T-helper 17 cell (primary cell): ENCODE measurements at regions not wholly inside any gene's neighbourhood (a gene's known extent, or its start where the extent isn't known, plus 50 kb on each side); places are given as distances from the start of the nearest gene placed in this dataset.
A peak's percentile ranks its signal among the peaks of the same experiment; 100 is the strongest.
"Not testable (repeated sequence)": the region's sequence is repeated elsewhere in the genome, so short reads cannot be mapped to it uniquely, and the experiment has no call there.

ENCODE experiments used
- ATAC-seq: fragments of 150-1000 bp; cut with Tn5 transposase; 2 replicates; pipeline ENCODE4 v1.10.0; 2021; ENCODE audit warnings: mild to moderate bottlenecking, moderate library complexity
- DNase-seq, 3 donors: peaks; one replicate each; pipeline versions ENCODE4 v3.0.0 to v3.0.0-alpha.2; 2020 to 2021
- H3K9me3 ChIP-seq: one replicate; pipeline ENCODE4 v1.7.0; 2013; ENCODE audit warnings: low read length, mild to moderate bottlenecking; ENCODE audit not compliant: control insufficient read depth, poor library complexity, severe bottlenecking
- H3K27ac Mint-ChIP-seq: one replicate; pipeline ENCODE4 v1.8.0; 2022; ENCODE audit warnings: mild to moderate bottlenecking, moderate library complexity, mixed read lengths
- H3K27me3 Mint-ChIP-seq: one replicate; pipeline ENCODE4 v1.8.0; 2022; ENCODE audit warnings: mixed read lengths
- H3K36me3 Mint-ChIP-seq: one replicate; pipeline ENCODE4 v1.8.0; 2022; ENCODE audit warnings: low read depth, mixed read lengths
- H3K4me1 Mint-ChIP-seq: one replicate; pipeline ENCODE4 v1.8.0; 2022; ENCODE audit warnings: mild to moderate bottlenecking, mixed read lengths
- H3K4me3 Mint-ChIP-seq: one replicate; pipeline ENCODE4 v1.8.0; 2022; ENCODE audit warnings: mild to moderate bottlenecking, moderate library complexity, mixed read lengths

- Mint-ChIP-seq H3K36me3 (no peaks in the 10 kb centered on the region), H3K27ac (no peak overlapping the region), H3K4me1 (no peaks in the 10 kb centered on the region), H3K27me3 (no peaks in the 10 kb centered on the region), H3K4me3 (no peak overlapping the region)
- no peaks in the 10 kb centered on the region for H3K9me3 ChIP-seq
- DNase-seq (no peak), ATAC-seq (no peak)
These were observed 346.7 kb upstream of the KLF4 start for GRCh38 chr9:107836300-107836699.

GRCh38 chr9:107833295-107833694, 343.7 kb upstream of the KLF4 start:
- H3K27me3 Mint-ChIP-seq = no peaks in the 10 kb centered on the region
- H3K4me3 Mint-ChIP-seq = no peak overlapping the region
- no peaks in the 10 kb centered on the region for H3K9me3 ChIP-seq
- ATAC-seq (no peak), DNase-seq (no peak)
- no peaks in the 10 kb centered on the region for H3K36me3 Mint-ChIP-seq
- H3K4me1 Mint-ChIP-seq = no peaks in the 10 kb centered on the region
- no peak overlapping the region for H3K27ac Mint-ChIP-seq

GRCh38 chr9:107832871-107833270, 343.3 kb upstream of the KLF4 start:
- Mint-ChIP-seq H3K27me3 (no peaks in the 10 kb centered on the region), H3K27ac (no peak overlapping the region), H3K4me3 (no peak overlapping the region), H3K4me1 (no peaks in the 10 kb centered on the region), H3K36me3 (no peaks in the 10 kb centered on the region)
- no peaks in the 10 kb centered on the region for H3K9me3 ChIP-seq
- DNase-seq (no peak), ATAC-seq (no peak)

- no peaks in the 10 kb centered on the region for H3K27me3 Mint-ChIP-seq
- no peaks in the 10 kb centered on the region for H3K9me3 ChIP-seq
- no peak for ATAC-seq
- H3K4me1 Mint-ChIP-seq = no peaks in the 10 kb centered on the region
- H3K36me3 Mint-ChIP-seq = no peaks in the 10 kb centered on the region
- no peak overlapping the region for H3K27ac Mint-ChIP-seq
- DNase-seq = no peak
- H3K4me3 Mint-ChIP-seq = no peak overlapping the region
These were observed 340.9 kb upstream of the KLF4 start for GRCh38 chr9:107830479-107830878.

GRCh38 chr9:107827884-107828283, 338.3 kb upstream of the KLF4 start:
- DNase-seq = no peak
- ATAC-seq = no peak

GRCh38 chr9:107827304-107827703, 337.7 kb upstream of the KLF4 start:
- Mint-ChIP-seq H3K27me3 (no peaks in the 10 kb centered on the region), H3K36me3 (no peaks in the 10 kb centered on the region), H3K4me3 (no peak overlapping the region), H3K4me1 (no peaks in the 10 kb centered on the region), H3K27ac (no peak overlapping the region)
- DNase-seq (no peak), ATAC-seq (no peak)
- no peaks in the 10 kb centered on the region for H3K9me3 ChIP-seq

More at GRCh38 chr9:107827884-107828283, 338.3 kb upstream of the KLF4 start:
- Mint-ChIP-seq H3K27me3 (no peaks in the 10 kb centered on the region), H3K4me3 (no peak overlapping the region), H3K27ac (no peak overlapping the region), H3K36me3 (no peaks in the 10 kb centered on the region), H3K4me1 (no peaks in the 10 kb centered on the region)
- no peaks in the 10 kb centered on the region for H3K9me3 ChIP-seq

GRCh38 chr9:107826688-107826983, 337.1 kb upstream of the KLF4 start:
- H3K36me3 Mint-ChIP-seq, H3K27me3 Mint-ChIP-seq, H3K4me1 Mint-ChIP-seq, H3K27ac Mint-ChIP-seq, ATAC-seq, H3K4me3 Mint-ChIP-seq, DNase-seq, H3K9me3 ChIP-seq: not testable (repeated sequence)

- H3K36me3 Mint-ChIP-seq = no peaks in the 10 kb centered on the region
- no peak for DNase-seq
- H3K4me3 Mint-ChIP-seq = no peak overlapping the region
- no peaks in the 10 kb centered on the region for H3K9me3 ChIP-seq
- no peaks in the 10 kb centered on the region for H3K4me1 Mint-ChIP-seq
- no peaks in the 10 kb centered on the region for H3K27me3 Mint-ChIP-seq
- ATAC-seq = no peak
- no peak overlapping the region for H3K27ac Mint-ChIP-seq
These were observed 335.0 kb upstream of the KLF4 start for GRCh38 chr9:107824556-107824955.

GRCh38 chr9:107819772-107820565, 330.4 kb upstream of the KLF4 start:
- no peaks in the 10 kb centered on the region for H3K4me1 Mint-ChIP-seq
- no peaks in the 10 kb centered on the region for H3K9me3 ChIP-seq
- H3K27ac Mint-ChIP-seq = no peak overlapping the region
- ATAC-seq (no peak), DNase-seq (no peak)
- no peaks in the 10 kb centered on the region for H3K27me3 Mint-ChIP-seq
- H3K4me3 Mint-ChIP-seq = peak overlapping the region; percentile 13
- H3K36me3 Mint-ChIP-seq = no peaks in the 10 kb centered on the region

- not testable (repeated sequence) for H3K27me3 Mint-ChIP-seq, H3K9me3 ChIP-seq, H3K36me3 Mint-ChIP-seq, DNase-seq, H3K27ac Mint-ChIP-seq, ATAC-seq, H3K4me3 Mint-ChIP-seq, H3K4me1 Mint-ChIP-seq
These were observed 328.9 kb upstream of the KLF4 start for GRCh38 chr9:107818503-107818829.

- not testable (repeated sequence) for H3K9me3 ChIP-seq, ATAC-seq, H3K27ac Mint-ChIP-seq, DNase-seq, H3K27me3 Mint-ChIP-seq, H3K4me3 Mint-ChIP-seq, H3K36me3 Mint-ChIP-seq, H3K4me1 Mint-ChIP-seq
These were observed 328.3 kb upstream of the KLF4 start for GRCh38 chr9:107817595-107818502.

GRCh38 chr9:107816561-107817021, 327.0 kb upstream of the KLF4 start:
- Mint-ChIP-seq H3K4me3 (no peak overlapping the region), H3K36me3 (no peaks in the 10 kb centered on the region), H3K27me3 (no peaks in the 10 kb centered on the region), H3K4me1 (no peaks in the 10 kb centered on the region), H3K27ac (no peak overlapping the region)
- DNase-seq (no peak), ATAC-seq (no peak)
- H3K9me3 ChIP-seq = no peaks in the 10 kb centered on the region

- H3K9me3 ChIP-seq = no peaks in the 10 kb centered on the region
- no peak for ATAC-seq
- Mint-ChIP-seq H3K4me1 (no peaks in the 10 kb centered on the region), H3K27ac (no peak overlapping the region), H3K27me3 (no peaks in the 10 kb centered on the region), H3K36me3 (no peaks in the 10 kb centered on the region), H3K4me3 (no peak overlapping the region)
- no peak for DNase-seq
These were observed 326.4 kb upstream of the KLF4 start for GRCh38 chr9:107815782-107816560.
